ENCODE measurements at regions not wholly inside any gene's neighbourhood (a gene's known extent, or its start where the extent isn't known, plus 50 kb on each side); places are given as distances from the start of the nearest gene placed in this dataset.

DNA sequence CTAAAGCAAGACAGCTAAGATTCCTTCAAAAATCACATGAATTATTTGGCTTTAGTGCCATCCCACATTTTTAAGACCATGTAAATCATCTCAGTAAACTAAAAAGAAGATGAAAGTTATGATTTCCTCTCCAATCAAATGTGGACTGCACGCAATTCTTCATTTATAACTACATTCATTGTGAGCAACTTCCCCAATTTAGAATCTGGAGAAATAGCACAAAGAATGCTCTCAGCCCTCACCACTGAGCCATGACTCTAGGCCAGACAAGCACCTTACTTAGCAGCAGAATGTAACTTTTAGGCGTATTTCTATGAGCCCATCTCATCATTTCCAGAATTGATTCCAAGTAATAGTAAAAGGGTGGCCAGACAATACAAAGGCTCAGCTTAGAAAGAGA is 616.6 kb downstream of the TLE1 start (continued):
- TF ChIP-seq, protein P1, sequence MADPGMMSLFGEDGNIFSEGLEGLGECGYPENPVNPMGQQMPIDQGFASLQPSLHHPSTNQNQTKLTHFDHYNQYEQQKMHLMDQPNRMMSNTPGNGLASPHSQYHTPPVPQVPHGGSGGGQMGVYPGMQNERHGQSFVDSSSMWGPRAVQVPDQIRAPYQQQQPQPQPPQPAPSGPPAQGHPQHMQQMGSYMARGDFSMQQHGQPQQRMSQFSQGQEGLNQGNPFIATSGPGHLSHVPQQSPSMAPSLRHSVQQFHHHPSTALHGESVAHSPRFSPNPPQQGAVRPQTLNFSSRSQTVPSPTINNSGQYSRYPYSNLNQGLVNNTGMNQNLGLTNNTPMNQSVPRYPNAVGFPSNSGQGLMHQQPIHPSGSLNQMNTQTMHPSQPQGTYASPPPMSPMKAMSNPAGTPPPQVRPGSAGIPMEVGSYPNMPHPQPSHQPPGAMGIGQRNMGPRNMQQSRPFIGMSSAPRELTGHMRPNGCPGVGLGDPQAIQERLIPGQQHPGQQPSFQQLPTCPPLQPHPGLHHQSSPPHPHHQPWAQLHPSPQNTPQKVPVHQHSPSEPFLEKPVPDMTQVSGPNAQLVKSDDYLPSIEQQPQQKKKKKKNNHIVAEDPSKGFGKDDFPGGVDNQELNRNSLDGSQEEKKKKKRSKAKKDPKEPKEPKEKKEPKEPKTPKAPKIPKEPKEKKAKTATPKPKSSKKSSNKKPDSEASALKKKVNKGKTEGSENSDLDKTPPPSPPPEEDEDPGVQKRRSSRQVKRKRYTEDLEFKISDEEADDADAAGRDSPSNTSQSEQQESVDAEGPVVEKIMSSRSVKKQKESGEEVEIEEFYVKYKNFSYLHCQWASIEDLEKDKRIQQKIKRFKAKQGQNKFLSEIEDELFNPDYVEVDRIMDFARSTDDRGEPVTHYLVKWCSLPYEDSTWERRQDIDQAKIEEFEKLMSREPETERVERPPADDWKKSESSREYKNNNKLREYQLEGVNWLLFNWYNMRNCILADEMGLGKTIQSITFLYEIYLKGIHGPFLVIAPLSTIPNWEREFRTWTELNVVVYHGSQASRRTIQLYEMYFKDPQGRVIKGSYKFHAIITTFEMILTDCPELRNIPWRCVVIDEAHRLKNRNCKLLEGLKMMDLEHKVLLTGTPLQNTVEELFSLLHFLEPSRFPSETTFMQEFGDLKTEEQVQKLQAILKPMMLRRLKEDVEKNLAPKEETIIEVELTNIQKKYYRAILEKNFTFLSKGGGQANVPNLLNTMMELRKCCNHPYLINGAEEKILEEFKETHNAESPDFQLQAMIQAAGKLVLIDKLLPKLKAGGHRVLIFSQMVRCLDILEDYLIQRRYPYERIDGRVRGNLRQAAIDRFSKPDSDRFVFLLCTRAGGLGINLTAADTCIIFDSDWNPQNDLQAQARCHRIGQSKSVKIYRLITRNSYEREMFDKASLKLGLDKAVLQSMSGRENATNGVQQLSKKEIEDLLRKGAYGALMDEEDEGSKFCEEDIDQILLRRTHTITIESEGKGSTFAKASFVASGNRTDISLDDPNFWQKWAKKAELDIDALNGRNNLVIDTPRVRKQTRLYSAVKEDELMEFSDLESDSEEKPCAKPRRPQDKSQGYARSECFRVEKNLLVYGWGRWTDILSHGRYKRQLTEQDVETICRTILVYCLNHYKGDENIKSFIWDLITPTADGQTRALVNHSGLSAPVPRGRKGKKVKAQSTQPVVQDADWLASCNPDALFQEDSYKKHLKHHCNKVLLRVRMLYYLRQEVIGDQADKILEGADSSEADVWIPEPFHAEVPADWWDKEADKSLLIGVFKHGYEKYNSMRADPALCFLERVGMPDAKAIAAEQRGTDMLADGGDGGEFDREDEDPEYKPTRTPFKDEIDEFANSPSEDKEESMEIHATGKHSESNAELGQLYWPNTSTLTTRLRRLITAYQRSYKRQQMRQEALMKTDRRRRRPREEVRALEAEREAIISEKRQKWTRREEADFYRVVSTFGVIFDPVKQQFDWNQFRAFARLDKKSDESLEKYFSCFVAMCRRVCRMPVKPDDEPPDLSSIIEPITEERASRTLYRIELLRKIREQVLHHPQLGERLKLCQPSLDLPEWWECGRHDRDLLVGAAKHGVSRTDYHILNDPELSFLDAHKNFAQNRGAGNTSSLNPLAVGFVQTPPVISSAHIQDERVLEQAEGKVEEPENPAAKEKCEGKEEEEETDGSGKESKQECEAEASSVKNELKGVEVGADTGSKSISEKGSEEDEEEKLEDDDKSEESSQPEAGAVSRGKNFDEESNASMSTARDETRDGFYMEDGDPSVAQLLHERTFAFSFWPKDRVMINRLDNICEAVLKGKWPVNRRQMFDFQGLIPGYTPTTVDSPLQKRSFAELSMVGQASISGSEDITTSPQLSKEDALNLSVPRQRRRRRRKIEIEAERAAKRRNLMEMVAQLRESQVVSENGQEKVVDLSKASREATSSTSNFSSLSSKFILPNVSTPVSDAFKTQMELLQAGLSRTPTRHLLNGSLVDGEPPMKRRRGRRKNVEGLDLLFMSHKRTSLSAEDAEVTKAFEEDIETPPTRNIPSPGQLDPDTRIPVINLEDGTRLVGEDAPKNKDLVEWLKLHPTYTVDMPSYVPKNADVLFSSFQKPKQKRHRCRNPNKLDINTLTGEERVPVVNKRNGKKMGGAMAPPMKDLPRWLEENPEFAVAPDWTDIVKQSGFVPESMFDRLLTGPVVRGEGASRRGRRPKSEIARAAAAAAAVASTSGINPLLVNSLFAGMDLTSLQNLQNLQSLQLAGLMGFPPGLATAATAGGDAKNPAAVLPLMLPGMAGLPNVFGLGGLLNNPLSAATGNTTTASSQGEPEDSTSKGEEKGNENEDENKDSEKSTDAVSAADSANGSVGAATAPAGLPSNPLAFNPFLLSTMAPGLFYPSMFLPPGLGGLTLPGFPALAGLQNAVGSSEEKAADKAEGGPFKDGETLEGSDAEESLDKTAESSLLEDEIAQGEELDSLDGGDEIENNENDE (IDR thresholded peaks at IDR 0.05; ENCODE audit: insufficient replicate concordance, low read length): no peak
- no peak for TF ChIP-seq TBP (IDR thresholded peaks at IDR 0.05; ENCODE audit: low read depth, low read length)
- TF ChIP-seq SIRT6 (IDR thresholded peaks at IDR 0.05; ENCODE audit: low read length): no peak
- no peak for TF ChIP-seq POLR2AphosphoS5 (IDR thresholded peaks at IDR 0.05; ENCODE audit: low read depth, low read length)
- no peak for TF ChIP-seq JUN (IDR thresholded peaks at IDR 0.05; ENCODE audit: low read depth, low read length)
- no peak for TF ChIP-seq MAFK (IDR thresholded peaks at IDR 0.05; ENCODE audit: low read depth, low read length)
